Stimulated activated CD8-positive, alpha-beta memory T cell treated with anti-CD3 and anti-CD28 coated beads, Interleukin-12 subunit alpha, Interleukin-12 subunit beta, amount 100 ng/mL, for 4 hours (primary cell): ENCODE measurements at regions not wholly inside any gene's neighbourhood (a gene's known extent, or its start where the extent isn't known, plus 50 kb on each side); places are given as distances from the start of the nearest gene placed in this dataset.
"Not testable (repeated sequence)": the region's sequence is repeated elsewhere in the genome, so short reads cannot be mapped to it uniquely, and the experiment has no call there.

Source experiments
- DNase-seq: peaks from one replicate; pipeline ENCODE4 v3.0.0-alpha.2; 2020; ENCODE audit warnings: low read depth

DNA sequence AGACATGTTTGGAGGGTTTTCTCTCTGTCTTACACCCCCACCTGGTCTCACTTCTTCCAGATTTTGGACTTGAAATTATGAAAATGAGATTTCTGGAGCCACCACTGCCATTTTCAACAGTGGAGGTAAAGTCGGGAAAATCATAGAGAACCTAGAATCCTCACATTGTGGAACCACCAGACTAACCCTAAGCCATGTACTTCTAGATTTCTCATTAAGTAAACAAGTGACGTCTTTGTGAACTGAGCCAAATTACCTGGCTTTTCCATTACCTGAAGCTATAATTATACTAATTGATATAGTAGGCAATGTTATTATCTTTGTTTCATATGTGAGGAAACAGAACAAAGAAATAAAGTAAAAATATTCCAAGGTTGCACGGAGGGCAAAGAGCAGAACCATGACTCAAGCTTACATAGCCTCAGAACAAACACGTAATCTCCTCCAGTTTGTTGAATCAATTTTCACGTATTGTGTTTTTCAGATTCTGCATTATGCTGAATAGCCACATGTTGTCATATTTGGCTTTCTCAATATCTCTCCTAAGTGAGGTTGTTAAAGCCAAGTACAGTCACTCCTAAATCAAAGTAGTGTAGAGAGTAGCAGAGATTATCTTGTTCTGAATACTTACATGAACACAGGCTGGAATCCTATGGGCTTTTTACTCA lies 101.3 kb upstream of the CMC1 start:
- DNase-seq, result no peak

- no peak for DNase-seq
Observed at GRCh38 chr3:28140664-28141063, 100.8 kb upstream of the CMC1 start.

DNA sequence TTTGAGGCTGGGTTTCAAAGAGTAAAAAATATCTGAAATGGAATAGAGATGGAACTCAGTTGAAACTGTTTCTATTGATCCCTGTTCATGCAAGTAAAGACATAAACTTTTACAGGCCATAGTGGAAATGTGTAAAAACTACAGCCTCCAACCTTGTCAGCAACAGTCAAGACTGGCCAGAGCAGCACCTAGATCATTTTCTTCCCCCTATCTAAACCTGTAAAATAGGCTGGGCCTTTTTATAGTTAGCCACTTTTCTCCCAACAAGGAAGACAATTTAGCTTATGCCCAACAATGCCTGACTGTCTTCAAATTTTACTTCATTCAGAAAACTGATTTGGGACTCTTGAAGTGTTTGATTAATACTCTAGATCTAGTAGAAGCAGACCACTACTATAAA lies 91.5 kb upstream of the CMC1 start:
- no peak for DNase-seq

DNA sequence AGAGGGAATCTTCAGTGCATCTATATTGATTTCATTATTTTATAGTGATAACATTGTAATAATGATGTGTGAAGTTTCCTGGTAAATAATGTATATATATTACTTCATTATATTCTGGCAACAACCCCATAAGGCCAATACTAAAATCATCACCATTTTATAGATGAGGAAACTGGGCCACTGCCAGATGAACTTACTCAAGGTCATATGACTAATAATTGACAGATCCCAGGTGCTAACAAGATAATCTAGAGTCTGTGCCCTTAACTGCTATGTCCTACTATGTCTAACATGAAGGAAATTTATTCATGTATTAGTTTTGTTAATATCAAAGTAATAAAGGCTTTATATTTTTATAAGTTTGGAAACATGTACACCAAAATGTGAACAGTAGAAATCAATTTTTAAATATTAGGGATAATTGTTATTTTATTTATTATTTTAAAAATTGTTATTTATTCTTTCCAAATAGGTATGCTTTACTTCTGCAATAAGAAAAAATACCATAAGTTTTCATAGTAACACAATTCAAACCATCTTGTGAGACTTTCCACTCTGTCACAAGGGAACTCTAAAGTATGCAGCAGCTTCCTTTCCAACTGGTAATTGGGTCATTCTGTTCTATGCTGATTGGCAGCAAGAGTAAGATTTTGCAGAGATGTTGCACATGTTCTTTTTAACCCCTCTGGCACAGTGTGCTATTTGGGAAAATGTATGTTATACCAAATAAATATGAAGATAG lies 90.8 kb upstream of the CMC1 start:
- DNase-seq, result no peak

DNA sequence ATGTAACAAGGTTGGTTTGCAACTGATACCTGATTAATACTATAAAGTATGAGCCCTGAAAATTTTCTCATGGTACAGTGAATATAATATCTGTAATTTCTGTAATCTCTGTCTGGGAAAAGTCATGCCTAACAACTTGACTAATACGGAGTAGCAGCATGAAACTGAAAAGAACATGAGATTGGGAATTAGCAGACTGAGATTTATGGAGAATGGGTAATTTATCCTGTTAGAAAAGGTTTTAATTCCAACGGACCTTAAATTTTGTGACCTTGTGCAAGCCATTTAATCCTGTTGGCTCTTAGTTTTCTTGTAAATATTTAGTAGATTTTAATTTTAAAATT lies 90.2 kb upstream of the CMC1 start:
- DNase-seq, result no peak

DNA sequence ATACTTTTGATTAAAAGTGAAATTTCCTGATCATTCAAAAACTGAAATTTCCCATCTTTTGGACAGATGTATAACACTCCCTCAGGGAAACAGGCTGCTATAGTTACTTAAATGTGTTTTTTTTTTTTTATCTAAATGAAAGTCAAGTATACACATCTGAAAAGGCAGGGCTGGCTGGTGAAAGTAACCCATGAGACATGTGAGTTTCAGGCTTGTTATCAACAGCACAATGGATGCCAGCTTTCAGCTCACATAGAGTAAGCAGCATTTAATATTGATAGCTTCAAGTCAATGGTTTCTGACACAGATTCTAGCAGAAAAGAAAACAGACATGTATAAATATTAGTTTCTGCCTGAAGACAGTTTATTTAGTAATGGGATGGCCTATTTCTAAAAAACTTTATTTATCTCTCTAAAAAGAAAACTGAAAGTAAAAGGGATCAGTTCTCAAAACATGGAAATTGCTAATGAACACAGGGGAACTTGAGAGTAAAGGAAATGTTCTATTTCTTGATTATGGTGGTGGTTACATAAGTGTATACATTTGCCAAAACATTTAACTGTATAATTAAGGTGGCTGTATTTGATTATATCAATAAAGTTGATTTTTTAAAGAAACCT lies 89.7 kb upstream of the CMC1 start:
- DNase-seq, result no peak

- DNase-seq, result no peak
Observed at GRCh38 chr3:28155631-28156030, 85.8 kb upstream of the CMC1 start.

GRCh38 chr3:28156599-28156998 lies 84.8 kb upstream of the CMC1 start:
- not testable (repeated sequence) for DNase-seq

DNA sequence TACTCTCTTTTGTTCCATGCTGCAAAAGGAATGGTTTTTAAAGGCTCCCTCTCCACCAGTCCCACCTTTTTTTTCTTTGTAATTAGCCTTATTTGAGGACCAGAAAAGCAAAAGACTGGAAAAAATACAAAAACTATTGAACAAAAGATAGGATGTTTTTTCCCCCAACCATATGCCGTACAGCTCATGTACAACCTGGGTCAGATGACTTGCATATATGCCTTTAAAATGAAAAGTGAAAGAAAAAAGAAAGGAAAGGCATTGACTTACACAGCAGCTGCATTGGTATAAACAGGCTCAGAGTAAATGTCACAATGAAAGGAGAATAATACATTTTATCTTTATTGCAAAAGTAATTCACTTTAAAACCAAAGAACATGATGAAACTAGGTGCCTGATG lies 69.5 kb upstream of the CMC1 start:
- DNase-seq, result no peak

GRCh38 chr3:28172748-28173147 lies 68.7 kb upstream of the CMC1 start:
- no peak for DNase-seq

GRCh38 chr3:28173836-28174235 lies 67.6 kb upstream of the CMC1 start:
- no peak for DNase-seq

- DNase-seq, result no peak
Observed at GRCh38 chr3:28186748-28187147, 54.7 kb upstream of the CMC1 start.

- DNase-seq, result no peak
Observed at GRCh38 chr3:28188686-28189085, 52.7 kb upstream of the CMC1 start.

DNA sequence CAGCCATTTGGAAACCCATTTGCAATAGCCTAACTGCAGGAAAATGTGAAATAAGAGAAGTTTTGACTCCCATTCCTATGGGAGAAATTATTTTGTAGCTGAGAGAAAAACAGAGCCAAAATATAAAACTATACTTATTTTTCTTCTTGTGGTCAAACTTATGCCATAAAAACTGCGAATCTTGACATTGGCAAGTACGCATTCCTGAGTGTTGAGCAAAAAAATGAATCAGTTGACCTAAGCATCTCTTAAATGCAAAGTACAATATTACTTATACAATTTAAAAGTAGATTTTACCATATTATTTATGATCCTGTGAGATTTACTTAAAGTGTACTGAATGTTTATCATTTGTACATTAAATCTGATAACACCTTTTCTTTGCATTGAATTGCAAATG lies 50.1 kb upstream of the CMC1 start:
- no peak for DNase-seq
